ENCODE measurements at regions not wholly inside any gene's neighbourhood (a gene's known extent, or its start where the extent isn't known, plus 50 kb on each side); places are given as distances from the start of the nearest gene placed in this dataset.

DNA sequence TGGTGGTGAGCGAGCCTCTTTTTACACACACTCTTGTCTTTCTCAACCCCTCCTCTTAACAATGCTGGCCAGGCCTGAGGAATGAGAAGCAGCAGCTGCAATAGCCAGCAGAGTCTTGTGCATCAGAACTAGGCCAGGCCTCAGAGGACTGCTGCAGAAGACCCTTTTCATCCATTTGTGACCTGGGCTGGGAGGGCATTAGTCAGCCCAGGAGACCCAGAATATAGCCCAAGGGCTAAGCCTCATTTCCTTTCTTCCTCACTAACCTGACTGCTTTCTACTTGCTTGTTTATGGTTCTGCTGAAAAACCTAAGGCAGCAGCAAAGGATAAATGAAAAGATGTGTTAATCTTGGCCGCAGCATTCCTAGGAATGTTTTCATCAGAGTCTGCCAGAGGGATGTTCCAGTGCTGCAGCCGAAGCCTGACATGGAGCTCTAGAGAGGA is 254.7 kb upstream of the AR start:
- TF ChIP-seq CTCF (IDR thresholded peaks at IDR 0.05): no peak
- no peak for TF ChIP-seq POLR2AphosphoS5 (IDR thresholded peaks at IDR 0.05)
- no peak for TF ChIP-seq POLR2A (IDR thresholded peaks at IDR 0.05)
- no peak for TF ChIP-seq EP300 (IDR thresholded peaks at IDR 0.05)
